Type B pancreatic cell (in vitro differentiated cells): ENCODE measurements at regions not wholly inside any gene's neighbourhood (a gene's known extent, or its start where the extent isn't known, plus 50 kb on each side); places are given as distances from the start of the nearest gene placed in this dataset.

Experiments used
- DNase-seq: peaks from one replicate; pipeline ENCODE4 v3.0.0; 2021; ENCODE audit warnings: mixed read lengths; ENCODE audit not compliant: unreplicated experiment; ENCODE audit errors: extremely low spot score
- H3K27ac Mint-ChIP-seq: 2 replicates; pipeline ENCODE4 v1.8.0; 2021; ENCODE audit warnings: mild to moderate bottlenecking, mixed read lengths
- H3K27me3 Mint-ChIP-seq: 2 replicates; pipeline ENCODE4 v1.8.0; 2021; ENCODE audit warnings: mixed read lengths
- H3K36me3 Mint-ChIP-seq: 2 replicates; pipeline ENCODE4 v1.8.0; 2021; ENCODE audit warnings: mixed read lengths
- H3K4me1 Mint-ChIP-seq: one replicate; pipeline ENCODE4 v1.8.0; 2021; ENCODE audit warnings: mixed read lengths; ENCODE audit not compliant: unreplicated experiment
- H3K4me3 Mint-ChIP-seq: 2 replicates; pipeline ENCODE4 v1.8.0; 2021; ENCODE audit warnings: mild to moderate bottlenecking, mixed read lengths
- H3K9me3 Mint-ChIP-seq: 2 replicates; pipeline ENCODE4 v1.8.0; 2021; ENCODE audit warnings: mixed read lengths
- CTCF ChIP-seq: fragments of 200-600 bp; sonication (generic); conservative IDR thresholded peaks from 2 replicates; pipeline ENCODE4 v1.5.0; 2021; ENCODE audit warnings: antibody characterized with exemption, mild to moderate bottlenecking

- H3K27ac Mint-ChIP-seq, result no peak overlapping the region
- H3K27me3 Mint-ChIP-seq, result no peaks in the 10 kb centered on the region
- TF ChIP-seq CTCF, result no peak
- peaks cover 4% of the 10 kb centered on the region for H3K4me1 Mint-ChIP-seq
- H3K36me3 Mint-ChIP-seq, result no peaks in the 10 kb centered on the region
- H3K4me3 Mint-ChIP-seq, result no peak overlapping the region
- DNase-seq, result no peak
- H3K9me3 Mint-ChIP-seq, result peaks cover 10% of the 10 kb centered on the region
Observed at GRCh38 chr13:77994166-77994565, 75.5 kb upstream of the EDNRB start.

GRCh38 chr13:77991003-77991402, 72.4 kb upstream of the EDNRB start:
- TF ChIP-seq CTCF, result no peak
- Mint-ChIP-seq H3K27me3 (no peaks in the 10 kb centered on the region), H3K9me3 (no peaks in the 10 kb centered on the region), H3K36me3 (no peaks in the 10 kb centered on the region), H3K4me1 (peaks cover 4% of the 10 kb centered on the region), H3K27ac (no peak overlapping the region), H3K4me3 (no peak overlapping the region)
- no peak for DNase-seq

- H3K27me3 Mint-ChIP-seq, result no peaks in the 10 kb centered on the region
- no peak for TF ChIP-seq CTCF
- H3K4me1 Mint-ChIP-seq, result peaks cover 4% of the 10 kb centered on the region
- H3K27ac Mint-ChIP-seq, result no peak overlapping the region
- no peaks in the 10 kb centered on the region for H3K36me3 Mint-ChIP-seq
- no peak for DNase-seq
- no peak overlapping the region for H3K4me3 Mint-ChIP-seq
- H3K9me3 Mint-ChIP-seq, result no peaks in the 10 kb centered on the region
Observed at GRCh38 chr13:77989281-77989680, 70.7 kb upstream of the EDNRB start.

- Mint-ChIP-seq H3K9me3 (no peaks in the 10 kb centered on the region), H3K4me1 (peaks cover 4% of the 10 kb centered on the region), H3K27ac (no peak overlapping the region), H3K4me3 (no peak overlapping the region), H3K36me3 (no peaks in the 10 kb centered on the region), H3K27me3 (no peaks in the 10 kb centered on the region)
- TF ChIP-seq CTCF, result no peak
- DNase-seq, result no peak
Observed at GRCh38 chr13:77988355-77988754, 69.7 kb upstream of the EDNRB start.

- no peak for DNase-seq
- Mint-ChIP-seq H3K9me3 (no peaks in the 10 kb centered on the region), H3K27me3 (no peaks in the 10 kb centered on the region), H3K36me3 (no peaks in the 10 kb centered on the region), H3K27ac (no peak overlapping the region), H3K4me1 (peaks cover 4% of the 10 kb centered on the region), H3K4me3 (no peak overlapping the region)
- TF ChIP-seq CTCF, result no peak
Observed at GRCh38 chr13:77986713-77987112, 68.1 kb upstream of the EDNRB start.

- H3K36me3 Mint-ChIP-seq, result no peaks in the 10 kb centered on the region
- peaks cover 4% of the 10 kb centered on the region for H3K4me1 Mint-ChIP-seq
- H3K27me3 Mint-ChIP-seq, result no peaks in the 10 kb centered on the region
- DNase-seq, result no peak
- no peak for TF ChIP-seq CTCF
- H3K4me3 Mint-ChIP-seq, result no peak overlapping the region
- no peaks in the 10 kb centered on the region for H3K9me3 Mint-ChIP-seq
- no peak overlapping the region for H3K27ac Mint-ChIP-seq
Observed at GRCh38 chr13:77985866-77986636, 67.4 kb upstream of the EDNRB start.
